GM18951 (cell line): ENCODE measurements at regions not wholly inside any gene's neighbourhood (a gene's known extent, or its start where the extent isn't known, plus 50 kb on each side); places are given as distances from the start of the nearest gene placed in this dataset.
"Not testable (repeated sequence)": the region's sequence is repeated elsewhere in the genome, so short reads cannot be mapped to it uniquely, and the experiment has no call there.

Experiments used
- POLR2A ChIP-seq: IDR thresholded peaks from 4 replicates; pipeline ENCODE4 v1.6.1; 2011; ENCODE audit warnings: mild to moderate bottlenecking; ENCODE audit not compliant: insufficient read length, insufficient read depth; ENCODE audit errors: extremely low read depth
- in situ Hi-C: fragments of 300-500 bp; cut with MboI; formaldehyde crosslinking; loops from one replicate; pipeline ENCODE4 v1.12.0; 2022; ENCODE audit warnings: low sequenced_read_pairs, mixed read lengths, inconsistent platforms; ENCODE audit not compliant: unreplicated experiment

DNA sequence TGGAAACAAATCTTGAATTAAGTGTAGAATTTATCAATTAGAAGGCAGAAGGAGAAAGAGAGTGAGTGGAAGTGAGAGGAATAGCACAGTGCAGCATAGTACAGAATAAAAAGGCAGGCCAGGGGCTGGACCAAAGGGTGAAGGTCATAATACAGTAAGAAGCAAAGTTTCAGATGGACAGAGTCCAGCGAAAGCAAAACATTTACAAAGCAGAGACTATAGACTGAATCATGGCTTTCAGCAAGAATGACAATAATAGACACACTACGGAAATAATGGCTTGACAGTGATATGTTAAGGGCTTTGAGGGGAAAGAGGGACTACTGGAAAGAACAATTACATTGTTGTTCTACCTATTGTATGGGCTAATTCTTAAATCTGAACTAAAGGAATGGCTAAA is 249.0 kb upstream of the CHD1 start:
- TF ChIP-seq POLR2A = no peak
- in situ Hi-C loops = no loop called here

DNA sequence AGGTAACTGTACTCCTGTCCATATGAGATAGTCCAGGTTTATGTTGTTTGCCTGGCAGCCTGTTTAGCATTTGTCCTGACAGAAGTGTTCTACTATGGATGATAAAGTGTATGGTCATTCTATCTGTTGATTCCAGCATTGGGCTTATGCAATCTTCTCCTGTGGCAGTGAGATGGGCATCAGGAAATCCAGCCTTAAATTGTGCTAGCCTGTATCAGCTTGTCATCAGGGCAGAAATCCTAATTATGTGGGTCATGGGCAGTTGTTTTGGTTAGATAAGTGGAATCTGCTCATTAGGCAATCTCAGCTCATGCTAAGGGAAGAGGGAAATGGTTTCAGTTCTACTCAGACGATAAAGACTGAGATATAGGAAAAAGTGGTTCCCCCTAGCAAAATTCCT is 247.4 kb upstream of the CHD1 start:
- TF ChIP-seq POLR2A = no peak
- in situ Hi-C loops = no loop called here

GRCh38 chr5:99169309-99169708 is 240.5 kb upstream of the CHD1 start:
- in situ Hi-C loops = no loop called here
- no peak for TF ChIP-seq POLR2A

GRCh38 chr5:99161538-99161937 is 232.7 kb upstream of the CHD1 start:
- in situ Hi-C loops = not testable (repeated sequence)

GRCh38 chr5:99156688-99157087 is 227.9 kb upstream of the CHD1 start:
- no peak for TF ChIP-seq POLR2A
- in situ Hi-C loops = no loop called here

GRCh38 chr5:99143283-99143795 is 214.5 kb upstream of the CHD1 start:
- in situ Hi-C loops = not testable (repeated sequence)

DNA sequence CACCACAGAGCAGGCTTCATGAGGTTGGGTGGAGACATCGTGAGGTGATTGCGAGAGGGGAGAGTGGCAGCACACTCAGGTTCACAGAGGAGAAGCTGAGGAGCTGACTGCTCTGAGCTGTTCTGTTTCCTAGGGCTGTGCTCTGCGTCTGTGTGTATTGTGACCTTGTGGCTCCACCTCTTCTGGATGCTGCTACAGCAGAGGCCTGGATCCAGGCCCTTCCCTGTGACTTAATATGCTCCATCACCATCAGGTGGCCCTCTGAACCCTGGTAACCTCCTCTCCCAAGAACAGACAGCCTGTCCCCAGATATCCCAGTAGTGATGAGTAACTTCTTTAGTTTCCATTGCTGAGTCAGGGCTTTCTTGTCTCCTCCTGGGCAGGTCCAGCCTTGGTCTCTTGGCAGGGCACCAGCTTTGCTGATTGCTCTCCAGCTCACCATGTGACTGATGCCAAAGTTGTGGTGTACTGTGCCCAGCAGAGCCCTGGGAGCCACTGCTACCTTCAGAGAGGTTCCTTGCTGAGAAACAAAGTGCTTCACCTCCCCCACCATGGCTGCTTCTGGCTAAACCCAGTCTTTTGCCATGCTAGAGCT is 212.8 kb upstream of the CHD1 start:
- TF ChIP-seq POLR2A = no peak
- in situ Hi-C loops = no loop called here

GRCh38 chr5:99138911-99139310 is 210.1 kb upstream of the CHD1 start:
- no peak for TF ChIP-seq POLR2A
- in situ Hi-C loops = no loop called here

- in situ Hi-C loops = no loop called here
- TF ChIP-seq POLR2A = no peak
Observed at GRCh38 chr5:99133921-99134320, 205.1 kb upstream of the CHD1 start.

DNA sequence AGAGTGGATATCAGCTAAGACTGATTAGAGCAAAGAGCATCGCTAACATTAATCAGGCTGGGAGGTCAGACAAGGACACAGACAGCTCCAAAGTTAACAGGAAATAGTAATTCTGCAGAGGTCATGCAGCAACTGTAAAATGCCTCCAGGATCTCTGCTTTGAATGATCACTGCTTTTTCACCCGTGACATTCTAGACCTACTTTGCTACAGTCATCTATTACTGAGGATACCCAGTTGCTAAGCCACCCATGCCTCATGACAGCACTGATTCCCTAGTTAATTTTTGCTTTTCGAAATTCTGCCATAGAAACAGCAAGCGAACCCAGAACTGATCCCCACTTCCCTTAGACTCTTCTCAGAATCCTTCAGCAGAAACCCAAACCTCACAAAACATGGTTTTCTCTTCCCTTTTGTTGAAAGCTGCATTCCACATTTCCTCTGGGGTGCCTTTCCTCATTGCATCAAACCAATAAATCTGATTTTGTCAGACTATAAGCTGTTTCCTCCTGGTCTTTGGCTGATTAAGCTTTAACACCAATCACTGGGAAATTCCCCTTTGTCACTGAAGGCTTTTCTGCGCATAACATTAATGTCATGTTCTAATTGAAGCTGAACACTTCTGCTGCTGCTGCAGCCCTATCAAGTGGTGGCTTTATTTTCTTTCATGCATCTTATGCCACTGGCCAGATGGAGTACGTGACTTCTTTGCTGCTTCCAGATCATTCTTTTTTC is 201.1 kb upstream of the CHD1 start:
- no peak for TF ChIP-seq POLR2A
- in situ Hi-C loops = no loop called here

DNA sequence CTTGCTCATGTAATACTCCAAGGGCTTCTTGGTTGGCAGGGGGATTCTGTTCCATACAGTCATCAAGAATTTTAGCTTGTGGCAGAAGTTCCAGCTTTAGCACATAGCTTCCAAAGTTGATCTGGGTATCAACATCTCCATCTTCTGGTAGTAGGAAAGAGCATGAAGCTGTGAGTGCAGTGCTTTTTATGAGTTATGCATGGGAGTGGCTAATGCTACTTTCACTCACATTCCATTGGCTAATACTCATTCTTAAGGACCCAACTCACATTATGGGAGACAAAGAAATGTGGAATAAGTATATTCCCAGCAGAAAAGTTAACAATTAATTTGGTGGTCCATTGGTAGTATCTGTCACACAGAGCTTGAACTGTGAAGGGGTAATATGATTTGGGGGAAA is 194.2 kb upstream of the CHD1 start:
- in situ Hi-C loops = no loop called here
- TF ChIP-seq POLR2A = no peak

DNA sequence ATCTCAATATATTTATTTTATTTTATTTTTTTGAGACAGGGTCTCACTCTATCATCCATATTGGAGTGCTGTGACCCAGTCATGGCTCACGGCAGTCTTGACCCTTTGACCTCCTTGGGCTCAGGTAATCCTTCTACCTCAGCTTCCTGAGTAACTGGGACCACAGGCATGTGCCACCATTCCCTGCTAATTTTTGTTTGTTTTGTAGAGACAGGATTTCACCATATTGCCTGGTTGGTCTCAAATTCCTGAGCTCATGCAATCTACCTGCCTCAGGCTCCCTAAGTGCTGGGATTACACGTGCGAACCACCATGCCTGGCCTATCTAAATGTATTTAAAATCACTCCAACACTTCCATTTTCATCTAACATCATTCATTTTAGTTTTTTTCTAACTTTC is 190.5 kb upstream of the CHD1 start:
- TF ChIP-seq POLR2A = no peak
- in situ Hi-C loops = no loop called here

- no peak for TF ChIP-seq POLR2A
- in situ Hi-C loops = no loop called here
Observed at GRCh38 chr5:99116526-99116925, 187.7 kb upstream of the CHD1 start.

DNA sequence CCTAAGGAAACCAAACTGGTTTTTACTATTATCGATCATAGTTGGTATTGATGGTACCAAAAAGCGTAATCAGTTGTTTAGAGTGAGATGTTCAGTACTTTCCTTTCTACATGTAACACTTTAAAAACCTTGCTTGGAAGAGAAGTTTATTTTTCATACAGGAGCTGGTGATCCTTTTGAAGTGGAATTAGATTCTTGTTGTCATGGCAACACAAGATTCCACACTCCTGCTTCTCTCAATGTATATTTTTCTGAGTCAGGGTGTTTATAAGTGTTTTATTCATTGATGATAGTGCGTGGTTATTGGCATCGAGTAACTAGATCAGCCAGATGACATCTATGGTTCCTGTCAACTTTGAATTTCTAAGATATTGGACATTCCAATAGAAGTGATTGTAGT is 181.1 kb upstream of the CHD1 start:
- in situ Hi-C loops = no loop called here
- TF ChIP-seq POLR2A = no peak

GRCh38 chr5:99105216-99105615 is 176.4 kb upstream of the CHD1 start:
- TF ChIP-seq POLR2A = no peak
- in situ Hi-C loops = no loop called here

DNA sequence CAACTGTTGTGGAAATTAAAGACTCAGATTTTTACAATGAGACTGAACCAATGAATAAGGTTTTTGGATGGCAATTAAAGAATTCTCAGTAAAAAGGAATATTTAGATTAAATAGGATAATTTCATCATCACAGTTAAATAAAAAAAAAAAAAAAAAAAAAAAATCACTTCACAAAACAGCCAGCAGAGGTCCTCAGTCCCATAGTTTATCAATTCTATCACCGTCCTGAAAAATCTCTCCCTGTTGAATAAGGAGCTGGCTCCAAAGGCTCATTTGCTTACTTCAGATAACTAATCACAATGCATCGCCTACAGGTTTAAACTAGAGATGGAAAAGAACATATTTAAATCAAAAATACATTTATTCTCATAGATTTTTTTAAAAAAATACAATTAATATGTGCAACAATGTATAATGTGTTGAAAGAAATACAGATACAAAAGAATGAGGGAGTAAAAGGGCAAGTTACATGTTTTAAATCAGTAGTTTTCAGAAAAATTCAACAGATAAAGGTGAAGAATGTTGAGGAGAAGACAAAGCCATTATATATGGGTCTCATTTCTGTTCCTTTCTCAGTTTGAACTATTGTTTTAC is 175.8 kb upstream of the CHD1 start:
- in situ Hi-C loops = no loop called here
- TF ChIP-seq POLR2A = no peak
